WTC11 (cell line): ENCODE measurements at regions not wholly inside any gene's neighbourhood (a gene's known extent, or its start where the extent isn't known, plus 50 kb on each side); places are given as distances from the start of the nearest gene placed in this dataset.

Experiments used
- ATAC-seq: fragments of 200-7000 bp; cut with Tn5 transposase; 2 replicates; pipeline ENCODE4 v1.10.0; 2021; ENCODE audit warnings: mild to moderate bottlenecking, moderate library complexity
- CTCF ChIA-PET: fragments of 300-600 bp; sonication (Branson Sonifier 250); formaldehyde crosslinking; loops from one replicate; lab custom pipeline; 2021; ENCODE audit warnings: antibody characterized with exemption; lab: Charles Lee
- POLR2A ChIA-PET: fragments of 350-600 bp; sonication (Branson Sonifier 250); formaldehyde crosslinking; loops from one replicate; lab custom pipeline; 2021; ENCODE audit warnings: antibody characterized with exemption; lab: Charles Lee
- DNase-seq: peaks from one replicate; pipeline ENCODE4 v3.0.0; 2021; ENCODE audit warnings: low spot score
- H3K27ac Mint-ChIP-seq: 2 replicates; pipeline ENCODE4 v1.8.0; 2021; ENCODE audit warnings: mixed read lengths
- H3K27me3 Mint-ChIP-seq: 2 replicates; pipeline ENCODE4 v1.8.0; 2021; ENCODE audit warnings: low read depth, mild to moderate bottlenecking, moderate library complexity, mixed read lengths
- H3K36me3 Mint-ChIP-seq: 2 replicates; pipeline ENCODE4 v1.8.0; 2021; ENCODE audit warnings: mixed read lengths
- H3K4me1 Mint-ChIP-seq: 2 replicates; pipeline ENCODE4 v1.8.0; 2022; ENCODE audit warnings: mixed read lengths
- H3K4me3 Mint-ChIP-seq: 2 replicates; pipeline ENCODE4 v1.8.0; 2021; ENCODE audit warnings: mild to moderate bottlenecking, moderate library complexity, mixed read lengths
- H3K9me3 Mint-ChIP-seq: 2 replicates; pipeline ENCODE4 v1.8.0; 2021; ENCODE audit warnings: mixed read lengths
- AR ChIP-seq: fragments of 250-450 bp; sonication (Bioruptor Pico); IDR thresholded peaks from 2 replicates; pipeline ENCODE4 v1.9.0; 2021; ENCODE audit warnings: mild to moderate bottlenecking
- ARID4B ChIP-seq: sonication (generic); formaldehyde crosslinking; IDR thresholded peaks from 2 replicates; pipeline ENCODE4 v1.8.0; 2023; ENCODE audit warnings: missing genetic modification reagents, mild to moderate bottlenecking, borderline replicate concordance
- CDX4 ChIP-seq: fragments of 250-450 bp; sonication (Bioruptor Pico); IDR thresholded peaks from 2 replicates; pipeline ENCODE4 v1.9.0; 2021; ENCODE audit warnings: moderate library complexity, mild to moderate bottlenecking, inconsistent platforms, borderline replicate concordance
- CREB1 ChIP-seq: sonication (generic); formaldehyde crosslinking; IDR thresholded peaks from 2 replicates; pipeline ENCODE4 v1.8.0; 2023; ENCODE audit warnings: mild to moderate bottlenecking, missing genetic modification reagents
- EMX1 ChIP-seq: fragments of 250-450 bp; sonication (Bioruptor Pico); IDR thresholded peaks from 2 replicates; pipeline ENCODE4 v1.8.0; 2021; ENCODE audit warnings: mild to moderate bottlenecking
- ERG ChIP-seq: fragments of 250-450 bp; sonication (Bioruptor Pico); IDR thresholded peaks from 2 replicates; pipeline ENCODE4 v1.8.0; 2021; ENCODE audit warnings: mild to moderate bottlenecking
- GABPB1 ChIP-seq: sonication (generic); formaldehyde crosslinking; IDR thresholded peaks from 2 replicates; pipeline ENCODE4 v1.8.1; 2023; ENCODE audit warnings: mild to moderate bottlenecking, missing genetic modification reagents
- GTF2I ChIP-seq: fragments of 250-450 bp; sonication (Bioruptor Pico); conservative IDR thresholded peaks from 2 replicates; pipeline ENCODE4 v1.4.0; 2021; ENCODE audit warnings: mild to moderate bottlenecking
- HMGA2 ChIP-seq: fragments of 250-450 bp; sonication (Bioruptor Pico); IDR thresholded peaks from 2 replicates; pipeline ENCODE4 v1.4.0; 2021; ENCODE audit warnings: mild to moderate bottlenecking, moderate library complexity
- HMGXB4 ChIP-seq: sonication (generic); formaldehyde crosslinking; IDR thresholded peaks from 2 replicates; pipeline ENCODE4 v1.8.1; 2023; ENCODE audit warnings: mild to moderate bottlenecking, moderate library complexity, missing genetic modification reagents
- IRF2 ChIP-seq: sonication (generic); formaldehyde crosslinking; IDR thresholded peaks from 2 replicates; pipeline ENCODE4 v1.8.0; 2022; ENCODE audit warnings: low read depth, missing genetic modification reagents, borderline replicate concordance
- JUN ChIP-seq: sonication (generic); formaldehyde crosslinking; IDR thresholded peaks from 2 replicates; pipeline ENCODE4 v1.8.0; 2023; ENCODE audit warnings: mild to moderate bottlenecking, missing genetic modification reagents
- MXD4 ChIP-seq: fragments of 250-450 bp; sonication (Bioruptor Pico); IDR thresholded peaks from 2 replicates; pipeline ENCODE4 v1.8.0; 2021; ENCODE audit warnings: mild to moderate bottlenecking, moderate library complexity, borderline replicate concordance
- NR2C2 ChIP-seq: sonication (generic); formaldehyde crosslinking; IDR thresholded peaks from 2 replicates; pipeline ENCODE4 v1.8.0; 2022; ENCODE audit warnings: mild to moderate bottlenecking, missing genetic modification reagents
- PRDM15 ChIP-seq: sonication (generic); formaldehyde crosslinking; IDR thresholded peaks from 2 replicates; pipeline ENCODE4 v1.8.0; 2022; ENCODE audit warnings: missing genetic modification reagents
- RORB ChIP-seq: fragments of 250-450 bp; sonication (Bioruptor Pico); IDR thresholded peaks from 2 replicates; pipeline ENCODE4 v1.9.0; 2021; ENCODE audit warnings: mild to moderate bottlenecking
- ZBTB21 ChIP-seq: sonication (generic); formaldehyde crosslinking; IDR thresholded peaks from 2 replicates; pipeline ENCODE4 v1.8.1; 2023; ENCODE audit warnings: mild to moderate bottlenecking, missing genetic modification reagents, borderline replicate concordance
- ZNF121 ChIP-seq: sonication (generic); formaldehyde crosslinking; IDR thresholded peaks from 2 replicates; pipeline ENCODE4 v1.8.0; 2023; ENCODE audit warnings: missing genetic modification reagents
- ZNF219 ChIP-seq: sonication (generic); formaldehyde crosslinking; IDR thresholded peaks from 2 replicates; pipeline ENCODE4 v1.8.0; 2023; ENCODE audit warnings: missing genetic modification reagents, mild to moderate bottlenecking, borderline replicate concordance
- ZNF263 ChIP-seq: sonication (generic); formaldehyde crosslinking; IDR thresholded peaks from 2 replicates; pipeline ENCODE4 v1.8.1; 2022; ENCODE audit warnings: low read depth, mild to moderate bottlenecking, moderate library complexity, missing genetic modification reagents
- ZNF416 ChIP-seq: fragments of 250-450 bp; sonication (Bioruptor Pico); IDR thresholded peaks from 2 replicates; pipeline ENCODE4 v1.9.0; 2021; ENCODE audit warnings: mild to moderate bottlenecking, inconsistent platforms

GRCh38 chr5:17096952-17097695 is 120.3 kb upstream of the BASP1 start:
- DNase-seq = peak; percentile 25
- ChIA-PET POLR2A (interaction anchor here (0.7 kb wide), 1 partner anchor 35 kb away, joined by 7 read pairs; no protein-coding TSS in a partner anchor), CTCF (interaction anchor here (1.0 kb wide), 1 partner anchor 35 kb away, joined by 4 read pairs; no protein-coding TSS in a partner anchor)
- Mint-ChIP-seq H3K4me1 (peaks cover 6% of the 10 kb centered on the region), H3K36me3 (no peaks in the 10 kb centered on the region), H3K27me3 (no peaks in the 10 kb centered on the region), H3K4me3 (no peak overlapping the region), H3K27ac (no peak overlapping the region), H3K9me3 (no peaks in the 10 kb centered on the region)
- TF ChIP-seq HMGA2 (CRISPR knock-in tag) (no peak), JUN (CRISPR knock-in tag) (no peak), ERG (no peak), ZBTB21 (no peak), CDX4 (CRISPR knock-in tag) (no peak), ARID4B (CRISPR knock-in tag) (no peak), HMGXB4 (CRISPR knock-in tag) (no peak), ZNF121 (CRISPR knock-in tag) (no peak), ZNF263 (no peak), GABPB1 (CRISPR knock-in tag) (no peak), AR (no peak), EMX1 (CRISPR knock-in tag) (no peak), MXD4 (no peak), RORB (no peak)
- ATAC-seq = peak; percentile 69

- no peaks in the 10 kb centered on the region for H3K27me3 Mint-ChIP-seq
- ChIA-PET CTCF (no interaction called here), POLR2A (no interaction called here)
- H3K27ac Mint-ChIP-seq = no peak overlapping the region
- H3K4me3 Mint-ChIP-seq = no peak overlapping the region
- no peak for ATAC-seq
- no peaks in the 10 kb centered on the region for H3K9me3 Mint-ChIP-seq
- peaks cover 13% of the 10 kb centered on the region for H3K4me1 Mint-ChIP-seq
- H3K36me3 Mint-ChIP-seq = no peaks in the 10 kb centered on the region
- DNase-seq = no peak
- no peak for TF ChIP-seq NR2C2 (CRISPR knock-in tag)
- TF ChIP-seq ZNF219 (CRISPR knock-in tag) = no peak
- no peak for TF ChIP-seq ZNF121 (CRISPR knock-in tag)
- no peak for TF ChIP-seq ZNF416 (CRISPR knock-in tag)
- TF ChIP-seq IRF2 (CRISPR knock-in tag) = no peak
- no peak for TF ChIP-seq CREB1
- TF ChIP-seq PRDM15 (CRISPR knock-in tag) = no peak
- no peak for TF ChIP-seq RORB
- no peak for TF ChIP-seq GTF2I (CRISPR knock-in tag)
Observed at GRCh38 chr5:17099946-17100345, 117.5 kb upstream of the BASP1 start.
